Activated CD8-positive, alpha-beta memory T cell treated with anti-CD3 and anti-CD28 coated beads for 24 hours (primary cell): ENCODE measurements at regions not wholly inside any gene's neighbourhood (a gene's known extent, or its start where the extent isn't known, plus 50 kb on each side); places are given as distances from the start of the nearest gene placed in this dataset.

Experiments
- DNase-seq: peaks from one replicate; pipeline ENCODE4 v3.0.0-alpha.2; 2020

- DNase-seq, result no peak
Measured at GRCh38 chr12:77489331-77489970, 341.2 kb upstream of the NAV3 start.

- no peak for DNase-seq
Measured at GRCh38 chr12:77488041-77488620, 342.6 kb upstream of the NAV3 start.

GRCh38 chr12:77486872-77487271 is 343.8 kb upstream of the NAV3 start:
- DNase-seq, result no peak

GRCh38 chr12:77485961-77486854 is 344.5 kb upstream of the NAV3 start:
- no peak for DNase-seq

- DNase-seq, result no peak
Measured at GRCh38 chr12:77481687-77482086, 349.0 kb upstream of the NAV3 start.

GRCh38 chr12:77477907-77478533 is 352.7 kb upstream of the NAV3 start:
- DNase-seq, result no peak

- DNase-seq, result no peak
Measured at GRCh38 chr12:77471801-77472200, 358.9 kb upstream of the NAV3 start.

- DNase-seq, result no peak
Measured at GRCh38 chr12:77469578-77470333, 360.9 kb upstream of the NAV3 start.

GRCh38 chr12:77442633-77443032 is 377.3 kb upstream of the E2F7 start:
- no peak for DNase-seq

GRCh38 chr12:77439749-77440148 is 374.4 kb upstream of the E2F7 start:
- no peak for DNase-seq

GRCh38 chr12:77438644-77439043 is 373.3 kb upstream of the E2F7 start:
- DNase-seq, result no peak

- no peak for DNase-seq
Measured at GRCh38 chr12:77437206-77437605, 371.8 kb upstream of the E2F7 start.

- DNase-seq, result no peak
Measured at GRCh38 chr12:77435446-77436091, 370.2 kb upstream of the E2F7 start.

- DNase-seq, result no peak
Measured at GRCh38 chr12:77433799-77434198, 368.4 kb upstream of the E2F7 start.

- DNase-seq, result no peak
Measured at GRCh38 chr12:77429426-77429825, 364.1 kb upstream of the E2F7 start.

- DNase-seq, result no peak
Measured at GRCh38 chr12:77421152-77421551, 355.8 kb upstream of the E2F7 start.

- DNase-seq, result no peak
Measured at GRCh38 chr12:77409551-77409950, 344.2 kb upstream of the E2F7 start.

- DNase-seq, result no peak
Measured at GRCh38 chr12:77407931-77408330, 342.6 kb upstream of the E2F7 start.

- DNase-seq, result no peak
Measured at GRCh38 chr12:77406219-77406905, 341.0 kb upstream of the E2F7 start.

GRCh38 chr12:77402716-77403115 is 337.3 kb upstream of the E2F7 start:
- DNase-seq, result no peak

- no peak for DNase-seq
Measured at GRCh38 chr12:77401770-77402081, 336.4 kb upstream of the E2F7 start.
